Motor neuron (in vitro differentiated cells): ENCODE measurements at regions not wholly inside any gene's neighbourhood (a gene's known extent, or its start where the extent isn't known, plus 50 kb on each side); places are given as distances from the start of the nearest gene placed in this dataset.
"Not testable (repeated sequence)": the region's sequence is repeated elsewhere in the genome, so short reads cannot be mapped to it uniquely, and the experiment has no call there.

ENCODE experiments used
- ATAC-seq, 8 experiments: fragments of 200-7000 bp; cut with Tn5 transposase; replicated peaks in 6 of 8; 2 replicates each; pipeline ENCODE4 v1.8.0; 2021; ENCODE audit warnings: mild to moderate bottlenecking in 8 of 8, moderate library complexity in 8 of 8
- H3K27ac ChIP-seq, 2 donors: fragments of 250-450 bp; sonication (Bioruptor Pico); 2 replicates each; pipeline ENCODE4 v1.9.0; 2021; ENCODE audit warnings: antibody characterized with exemption in 2 of 2, mild to moderate bottlenecking in 2 of 2, moderate library complexity in 1 of 2
- H3K4me1 ChIP-seq, 2 donors: fragments of 250-450 bp; sonication (Bioruptor Pico); replicated peaks in 1 of 2; 2 replicates each; pipeline ENCODE4 v1.6.1; 2021; ENCODE audit warnings: antibody characterized with exemption in 2 of 2, mild to moderate bottlenecking in 2 of 2, moderate library complexity in 1 of 2
- H3K4me3 ChIP-seq, 5 donors: fragments of 250-450 bp; sonication (Bioruptor Pico); 2 replicates each; pipeline ENCODE4 v1.9.0; 2021; ENCODE audit warnings: antibody characterized with exemption in 5 of 5, mild to moderate bottlenecking in 5 of 5, moderate library complexity in 4 of 5
- WGBS, 10 experiments: fragments of 450-650 bp; shearing (Covaris generic); methylation state at CpG; one replicate each; pipeline ENCODE4 v1.0.0; 2022; 5-methylcytosine and 5-hydroxymethylcytosine counted together
- in situ Hi-C, 9 experiments: fragments of 400-800 bp; cut with MboI; loops; one replicate each; pipeline ENCODE4 v1.15.0; 2021; ENCODE audit warnings: low sequenced_read_pairs in 9 of 9, low pct_unique_long_range_greater_than_20kb in 2 of 9; ENCODE audit not compliant: unreplicated experiment in 9 of 9

DNA sequence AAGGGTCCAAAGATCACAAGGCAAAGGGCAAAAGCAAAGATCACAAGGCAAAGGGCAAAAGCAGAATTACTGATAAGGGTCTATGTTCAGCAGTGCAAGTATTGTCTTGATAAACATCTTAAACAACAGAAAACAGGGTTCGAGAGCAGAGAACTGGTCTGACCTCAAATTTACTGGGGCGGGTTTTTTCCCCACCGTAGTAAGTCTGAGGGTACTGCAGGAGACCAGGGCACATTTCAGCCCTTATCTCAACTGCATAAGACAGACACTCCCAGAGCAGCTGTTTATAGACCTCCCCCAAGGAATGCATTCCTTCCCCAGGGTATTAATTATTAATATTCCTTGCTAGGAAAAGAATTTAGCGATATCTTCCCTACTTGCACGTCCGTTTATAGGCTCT is 61.3 kb downstream of the ZNF860 start:
- H3K27ac ChIP-seq, H3K4me1 ChIP-seq, in situ Hi-C loops, ATAC-seq, H3K4me3 ChIP-seq: not testable (repeated sequence)
- 40 to 100% (median 80%) methylated on average over 1 to 4 of the region's 6 CpGs; no CpG with 5 or more reads in 5 of the 10 experiments for WGBS, 10 experiments

DNA sequence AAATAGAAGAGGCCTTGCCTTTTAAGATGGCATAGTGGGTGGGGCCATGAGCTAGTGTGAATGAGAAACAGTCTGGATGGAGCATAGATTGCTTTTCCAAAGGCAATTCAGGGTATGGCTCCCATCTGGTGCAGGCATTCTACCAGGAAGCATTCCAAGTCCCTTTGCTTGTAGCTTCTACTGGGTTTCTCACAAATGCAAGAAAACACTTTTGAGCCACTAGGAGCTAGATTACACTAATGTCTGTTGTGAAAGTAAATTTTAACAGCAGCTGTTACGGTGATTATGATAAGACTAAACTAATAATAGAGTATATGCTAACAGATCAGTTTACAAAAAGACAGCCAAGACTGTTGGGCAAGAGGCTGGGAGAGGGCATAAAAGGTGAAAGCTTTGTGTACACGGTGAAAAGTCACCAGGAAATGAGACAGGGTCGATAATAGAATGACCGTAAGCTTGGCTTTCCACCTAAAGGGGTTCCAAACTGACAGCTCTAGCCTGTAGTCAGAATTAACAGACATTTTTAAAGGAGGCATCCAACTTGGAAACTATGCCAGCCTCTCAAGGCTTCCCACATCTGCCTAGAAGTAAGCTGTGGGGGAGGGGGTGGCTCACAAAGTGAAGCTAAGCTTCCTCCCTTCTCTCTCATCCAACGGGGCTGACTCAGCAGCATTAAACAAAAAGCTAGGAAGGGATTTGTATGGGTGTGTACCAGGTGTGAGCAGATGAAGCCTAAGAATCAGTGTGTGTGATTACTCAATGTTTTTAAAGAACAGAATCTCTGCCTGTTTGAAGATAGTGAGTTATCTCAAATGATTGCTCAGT is 61.1 kb upstream of the GPD1L start:
- ATAC-seq = peak in 3 of 8 experiments; percentile 72 to 91 (median 81)
- WGBS, 10 experiments = 0 to 100% (median 35%) methylated on average over 1 to 5 of the region's 5 CpGs; no CpG with 5 or more reads in 2 of the 10 experiments
- H3K4me1 ChIP-seq = no peaks in the 10 kb centered on the region
- in situ Hi-C loops = no loop called here
- no peak overlapping the region for H3K27ac ChIP-seq
- H3K4me3 ChIP-seq = no peak overlapping the region

DNA sequence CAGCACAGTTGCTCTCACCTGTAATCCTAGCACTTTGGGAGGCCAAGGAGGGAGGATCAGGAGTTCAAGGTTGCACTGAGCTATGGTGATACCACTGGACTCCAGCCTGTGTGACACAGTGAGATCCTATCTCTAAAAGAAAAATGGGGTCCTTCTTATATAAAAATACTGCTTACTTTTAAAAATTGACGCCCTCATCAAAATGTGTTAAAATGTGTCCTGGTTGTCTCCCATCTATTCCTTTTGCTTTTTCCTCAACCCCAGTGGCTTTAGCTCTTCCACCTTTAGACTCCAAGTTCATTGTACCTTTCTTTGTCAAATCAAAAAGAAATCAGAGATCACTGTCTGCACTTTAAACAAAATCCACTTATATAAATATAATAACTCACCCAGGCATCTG is 60.3 kb upstream of the GPD1L start:
- no peaks in the 10 kb centered on the region for H3K4me1 ChIP-seq
- no peak overlapping the region for H3K4me3 ChIP-seq
- H3K27ac ChIP-seq = no peak overlapping the region
- in situ Hi-C loops = no loop called here
- WGBS, 10 experiments = 92 to 100% (median 100%) methylated on average over 1 of the region's 1 CpG
- ATAC-seq = no peak

DNA sequence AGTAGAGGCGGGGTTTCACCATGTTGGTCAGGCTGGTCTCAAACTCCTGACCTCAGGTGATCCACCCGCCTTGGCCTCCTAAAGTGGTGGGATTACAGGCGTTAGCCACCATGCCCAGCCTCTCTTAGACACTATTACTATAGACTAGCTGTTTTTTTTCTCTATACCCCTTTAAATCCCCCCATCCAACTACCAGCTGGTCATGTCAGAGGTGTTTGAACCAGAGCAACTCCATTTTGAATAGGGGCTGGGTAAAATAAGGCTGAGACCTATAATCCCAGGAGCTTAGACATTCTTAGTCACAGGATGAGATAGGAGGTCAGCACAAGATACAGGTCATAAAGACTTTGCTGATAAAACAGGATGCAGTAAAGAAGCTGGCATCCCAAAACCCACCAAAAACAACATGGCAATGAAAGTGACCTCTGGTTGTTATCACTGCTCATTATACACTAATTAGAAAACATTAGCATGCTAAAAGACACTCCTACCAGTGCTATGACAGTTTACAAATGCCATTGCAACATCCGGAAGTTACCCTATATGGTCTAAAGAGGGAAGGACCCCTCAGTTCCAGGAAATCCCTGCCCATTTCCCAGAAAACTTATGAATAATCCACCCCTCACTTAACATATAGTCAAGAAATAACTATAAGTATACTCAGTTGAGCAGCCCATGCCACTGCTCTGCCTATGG is 57.8 kb upstream of the GPD1L start:
- Histone ChIP-seq H3K4me1 (no peaks in the 10 kb centered on the region), H3K27ac (no peak overlapping the region), H3K4me3 (no peak overlapping the region)
- ATAC-seq = peak in 3 of 8 experiments; percentile 33 to 72 (median 71)
- WGBS, 10 experiments = 57 to 100% (median 94%) methylated on average over 1 to 4 of the region's 4 CpGs; no CpG with 5 or more reads in 5 of the 10 experiments
- in situ Hi-C loops = no loop called here

DNA sequence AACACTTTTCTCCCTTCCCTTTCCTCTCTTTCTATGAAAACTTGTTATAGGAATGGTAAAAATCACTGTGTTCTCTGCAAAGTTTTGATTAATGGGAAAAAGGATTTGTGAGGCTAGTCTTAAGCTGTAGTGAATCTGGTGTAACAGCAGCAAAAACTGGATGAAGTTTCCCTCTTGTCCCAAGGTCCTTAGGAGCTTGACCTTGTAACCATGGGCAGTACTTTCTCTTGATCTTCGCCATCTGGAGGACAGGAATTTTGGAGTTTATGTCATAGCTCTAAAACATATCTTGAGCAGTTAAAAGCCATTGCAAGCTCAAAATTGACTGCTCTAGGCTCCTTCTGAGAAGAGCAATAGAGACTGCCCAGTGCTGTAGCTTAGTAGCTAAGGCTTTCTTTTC is 56.5 kb upstream of the GPD1L start:
- Histone ChIP-seq H3K4me3 (no peak overlapping the region), H3K27ac (no peak overlapping the region), H3K4me1 (no peaks in the 10 kb centered on the region)
- 20 to 100% (median 67%) methylated on average over 1 of the region's 1 CpG; no CpG with 5 or more reads in 6 of the 10 experiments for WGBS, 10 experiments
- in situ Hi-C loops = no loop called here
- no peak for ATAC-seq

DNA sequence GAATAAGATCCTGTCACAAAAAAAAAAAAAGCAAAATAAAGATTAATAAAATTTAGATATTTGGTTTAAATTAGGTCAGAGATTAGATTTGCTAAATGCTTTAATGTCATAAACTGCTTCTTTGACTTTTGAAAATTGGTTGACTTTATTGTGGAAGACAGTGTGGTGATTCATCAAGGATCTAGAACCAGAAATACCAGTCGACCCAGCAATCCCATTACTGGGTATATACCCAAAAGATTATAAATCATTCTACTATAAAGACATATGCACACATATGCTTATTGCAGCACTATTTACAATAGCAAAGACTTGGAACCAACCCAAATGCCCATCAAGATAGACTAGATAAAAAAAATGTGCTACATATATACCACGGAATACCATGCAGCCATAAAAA is 54.2 kb upstream of the GPD1L start:
- in situ Hi-C loops, H3K4me1 ChIP-seq, ATAC-seq, H3K27ac ChIP-seq, H3K4me3 ChIP-seq: not testable (repeated sequence)
- 6 to 80% (median 22%) methylated on average over 1 to 2 of the region's 2 CpGs; no CpG with 5 or more reads in 1 of the 10 experiments for WGBS, 10 experiments

DNA sequence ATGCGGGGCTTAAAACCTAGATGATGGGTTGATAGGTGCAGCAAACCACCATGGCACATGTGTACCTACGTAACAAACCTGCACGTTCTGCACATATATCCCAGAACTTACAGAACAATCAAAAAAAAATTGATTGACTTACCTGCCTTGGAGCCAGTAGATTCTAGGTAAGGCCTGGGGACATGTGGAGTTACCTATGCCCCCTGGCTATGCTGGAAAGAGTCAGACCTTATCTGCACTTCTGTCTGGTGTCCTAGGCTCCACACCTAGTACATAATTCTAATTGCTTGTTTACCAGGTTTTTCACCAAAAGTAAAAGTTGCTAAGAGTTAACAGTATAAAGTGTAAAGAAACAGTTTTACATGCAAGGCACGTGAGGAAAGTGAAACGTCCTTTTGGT is 53.6 kb upstream of the GPD1L start:
- ATAC-seq, H3K4me3 ChIP-seq, H3K4me1 ChIP-seq, in situ Hi-C loops, H3K27ac ChIP-seq: not testable (repeated sequence)
- WGBS, 10 experiments = 0 to 77% (median 45%) methylated on average over 2 to 5 of the region's 5 CpGs; no CpG with 5 or more reads in 2 of the 10 experiments

DNA sequence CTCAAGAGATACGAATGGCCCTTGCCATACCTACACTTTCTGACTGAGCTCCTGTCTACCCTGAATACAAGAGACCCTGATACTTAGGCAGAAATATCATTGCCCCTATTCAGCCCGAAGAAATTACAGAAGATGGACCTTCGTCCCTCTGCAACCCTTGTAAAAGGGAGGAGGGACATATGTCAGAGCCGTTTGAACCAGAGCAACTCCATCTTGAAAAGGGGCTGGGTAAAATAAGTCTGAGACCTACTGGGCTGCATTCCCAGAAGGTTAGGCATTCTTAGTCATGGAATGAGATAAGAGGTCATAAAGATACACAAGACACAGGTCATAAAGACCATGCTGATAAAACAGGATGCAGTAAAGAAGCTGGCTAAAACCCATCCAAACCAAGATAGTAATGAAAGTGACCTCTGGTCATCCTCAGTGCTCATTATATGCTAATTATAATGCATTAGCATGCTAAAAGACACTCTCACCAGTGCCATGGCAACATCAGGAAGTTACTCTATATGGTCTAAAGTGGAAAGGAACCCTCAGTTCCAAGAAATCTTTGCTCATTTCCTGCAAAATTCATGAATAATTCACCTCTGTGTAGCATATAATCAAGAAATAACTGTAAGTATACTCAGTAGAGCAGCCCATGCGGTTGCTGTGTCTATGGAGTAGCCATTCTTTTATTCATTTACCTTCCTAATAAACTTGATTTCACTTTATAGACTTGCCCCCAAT is 49.7 kb upstream of the GPD1L start:
- in situ Hi-C loops = no loop called here
- 41 to 100% (median 74%) methylated on average over 1 to 5 of the region's 5 CpGs; no CpG with 5 or more reads in 2 of the 10 experiments for WGBS, 10 experiments
- Histone ChIP-seq H3K4me3 (no peak overlapping the region), H3K27ac (no peak overlapping the region), H3K4me1 (no peaks in the 10 kb centered on the region)
- ATAC-seq = peak in 3 of 8 experiments; percentile 59 to 93 (median 70)
